Trophoblast cell (in vitro differentiated cells and primary cell): ENCODE measurements at regions not wholly inside any gene's neighbourhood (a gene's known extent, or its start where the extent isn't known, plus 50 kb on each side); places are given as distances from the start of the nearest gene placed in this dataset.

Experiments
- DNase-seq, 2 donors: peaks; one replicate each; pipeline ENCODE4 v3.0.0-alpha.2; 2016
- H2AFZ ChIP-seq: 2 replicates; pipeline ENCODE4 v1.6.1; 2013; ENCODE audit warnings: low read length, moderate library complexity, mild to moderate bottlenecking; ENCODE audit not compliant: insufficient read depth, poor library complexity
- H2AK5ac ChIP-seq: 2 replicates; pipeline ENCODE4 v1.6.1; 2013; ENCODE audit warnings: mild to moderate bottlenecking, low read length
- H2BK120ac ChIP-seq: 2 replicates; pipeline ENCODE4 v1.6.1; 2013; ENCODE audit warnings: low read length, mild to moderate bottlenecking, moderate library complexity; ENCODE audit not compliant: insufficient read depth, poor library complexity
- H2BK12ac ChIP-seq: 2 replicates; pipeline ENCODE4 v1.6.1; 2013; ENCODE audit warnings: mild to moderate bottlenecking, low read length, moderate library complexity
- H2BK5ac ChIP-seq: 2 replicates; pipeline ENCODE4 v1.6.1; 2013; ENCODE audit warnings: low read length, low read depth, moderate library complexity, mild to moderate bottlenecking; ENCODE audit not compliant: poor library complexity
- H3K14ac ChIP-seq: 2 replicates; pipeline ENCODE4 v1.6.1; 2013; ENCODE audit warnings: mild to moderate bottlenecking, low read length
- H3K18ac ChIP-seq: 2 replicates; pipeline ENCODE4 v1.6.1; 2013; ENCODE audit warnings: mild to moderate bottlenecking, low read length
- H3K23ac ChIP-seq: 2 replicates; pipeline ENCODE4 v1.6.1; 2013; ENCODE audit warnings: low read length
- H3K27ac ChIP-seq: 2 replicates; pipeline ENCODE4 v1.5.1; 2013; ENCODE audit warnings: low read depth, mild to moderate bottlenecking, inconsistent platforms, low read length, moderate library complexity
- H3K27me3 ChIP-seq: 2 replicates; pipeline ENCODE4 v1.6.1; 2013; ENCODE audit warnings: inconsistent platforms, mild to moderate bottlenecking, low read length, moderate library complexity; ENCODE audit not compliant: insufficient read depth
- H3K36me3 ChIP-seq, 2 experiments: 1 replicate in 1 of 2; 2 replicates in 1 of 2; pipeline ENCODE4 v1.6.1; 2013; ENCODE audit warnings: low read length in 2 of 2, mild to moderate bottlenecking in 2 of 2, moderate library complexity in 1 of 2; ENCODE audit not compliant: insufficient read depth in 2 of 2, control insufficient read depth in 1 of 2
- H3K4ac ChIP-seq: 2 replicates; pipeline ENCODE4 v1.6.1; 2013; ENCODE audit warnings: low read depth, mild to moderate bottlenecking, low read length, moderate library complexity
- H3K4me1 ChIP-seq, 2 experiments: 1 replicate in 1 of 2; 2 replicates in 1 of 2; pipeline ENCODE4 v1.6.1; 2013; ENCODE audit warnings: low read length in 2 of 2, mild to moderate bottlenecking in 2 of 2, moderate library complexity in 1 of 2; ENCODE audit not compliant: insufficient read depth in 2 of 2, control insufficient read depth in 1 of 2
- H3K4me2 ChIP-seq: 2 replicates; pipeline ENCODE4 v1.6.1; 2013; ENCODE audit warnings: inconsistent platforms, mild to moderate bottlenecking, low read length, moderate library complexity
- H3K4me3 ChIP-seq: 2 replicates; pipeline ENCODE4 v1.5.1; 2013; ENCODE audit warnings: mild to moderate bottlenecking, low read depth, low read length, inconsistent platforms
- H3K79me1 ChIP-seq: one replicate; pipeline ENCODE4 v1.6.1; 2013; ENCODE audit warnings: low read length
- H3K79me2 ChIP-seq: 2 replicates; pipeline ENCODE4 v1.6.1; 2013; ENCODE audit warnings: low read length, mild to moderate bottlenecking; ENCODE audit not compliant: control insufficient read depth, insufficient read depth, poor library complexity
- H3K9ac ChIP-seq: 2 replicates; pipeline ENCODE4 v1.6.1; 2013; ENCODE audit warnings: mild to moderate bottlenecking, low read length
- H3K9me3 ChIP-seq: 2 replicates; pipeline ENCODE4 v1.6.1; 2013; ENCODE audit warnings: low read depth, mild to moderate bottlenecking, control low read depth, inconsistent platforms, low read length; ENCODE audit not compliant: insufficient read depth
- H4K12ac ChIP-seq: 2 replicates; pipeline ENCODE4 v1.6.1; 2013; ENCODE audit warnings: low read depth, mild to moderate bottlenecking, low read length, moderate library complexity
- H4K8ac ChIP-seq: 2 replicates; pipeline ENCODE4 v1.6.1; 2013; ENCODE audit warnings: low read depth, mild to moderate bottlenecking, low read length, moderate library complexity
- H4K91ac ChIP-seq: one replicate; pipeline ENCODE4 v1.6.1; 2013; ENCODE audit warnings: low read depth, mild to moderate bottlenecking, low read length, moderate library complexity
- WGBS: extraction: QIAGEN DNeasy Blood & Tissue Kit; methylation state at CpG from one replicate; pipeline ENCODE4 v1.1.7; 2013; ENCODE audit warnings: missing lambda C conversion rate; ENCODE audit not compliant: insufficient read length, insufficient coverage; ENCODE audit errors: extremely low coverage; 5-methylcytosine and 5-hydroxymethylcytosine counted together

DNA sequence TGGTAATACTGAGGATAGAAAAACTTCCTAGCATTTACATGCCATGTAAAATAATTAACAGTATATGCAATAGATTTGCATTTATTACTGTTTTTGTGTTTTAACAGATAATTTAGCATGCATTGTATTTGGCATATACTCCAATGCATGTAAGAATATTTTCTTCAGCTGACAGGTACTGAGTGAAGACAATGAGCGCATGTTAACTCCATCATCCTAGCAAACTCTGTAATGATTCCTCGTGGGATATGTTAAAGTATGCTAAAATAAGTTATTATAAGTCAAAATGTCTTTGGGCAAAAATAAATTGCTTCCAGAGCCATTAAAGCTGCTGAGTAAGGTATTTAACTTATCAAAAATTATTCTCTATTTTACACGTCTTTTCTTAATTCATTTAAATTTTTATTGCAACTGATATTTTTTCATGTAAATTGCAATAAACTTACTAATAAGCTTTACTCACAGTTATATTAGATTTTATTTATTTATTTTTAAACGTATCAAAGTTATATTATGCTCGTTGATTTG, 616.4 kb upstream of the NDST4 start:
- no peak overlapping the region for H2BK12ac ChIP-seq
- H2BK120ac ChIP-seq: no peak overlapping the region
- H3K27me3 ChIP-seq: no peaks in the 10 kb centered on the region
- no CpG with 5 or more reads among the region's 5 CpGs for WGBS
- H2BK5ac ChIP-seq: no peak overlapping the region
- H3K18ac ChIP-seq: no peak overlapping the region
- DNase-seq: no peak
- H2AFZ ChIP-seq: no peak overlapping the region
- no peak overlapping the region for H3K27ac ChIP-seq
- H3K9ac ChIP-seq: no peak overlapping the region
- H3K4me1 ChIP-seq: no peaks in the 10 kb centered on the region
- H3K4me3 ChIP-seq: no peak overlapping the region
- H3K4ac ChIP-seq: no peak overlapping the region
- no peak overlapping the region for H3K14ac ChIP-seq
- no peaks in the 10 kb centered on the region for H3K36me3 ChIP-seq
- H3K79me2 ChIP-seq: no peaks in the 10 kb centered on the region
- no peak overlapping the region for H4K12ac ChIP-seq
- H4K8ac ChIP-seq: no peak overlapping the region
- H3K23ac ChIP-seq: no peak overlapping the region
- no peaks in the 10 kb centered on the region for H3K9me3 ChIP-seq
- H3K79me1 ChIP-seq: no peaks in the 10 kb centered on the region
- H3K4me2 ChIP-seq: no peak overlapping the region
- no peak overlapping the region for H4K91ac ChIP-seq
- no peak overlapping the region for H2AK5ac ChIP-seq

DNA sequence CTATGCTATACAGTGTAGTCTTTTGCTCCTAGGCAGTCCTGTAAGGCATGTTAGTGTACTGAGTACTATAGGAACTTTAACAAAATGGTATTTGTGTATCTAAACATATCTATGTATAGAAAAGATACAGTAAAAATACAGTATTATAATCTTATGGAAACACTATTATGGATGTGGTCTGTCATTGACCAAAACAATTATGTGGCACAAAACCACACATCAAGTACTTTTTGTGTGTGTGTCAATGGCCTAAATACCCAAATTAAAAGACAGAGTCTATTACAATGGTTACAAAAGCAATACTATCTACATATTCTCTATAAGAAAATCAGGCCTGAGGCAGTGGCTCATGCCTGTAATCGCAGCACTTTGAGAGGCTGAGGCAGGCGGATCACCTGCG, 610.2 kb upstream of the NDST4 start:
- H3K4me3 ChIP-seq: no peak overlapping the region
- no peak overlapping the region for H3K4me2 ChIP-seq
- H3K4ac ChIP-seq: no peak overlapping the region

DNA sequence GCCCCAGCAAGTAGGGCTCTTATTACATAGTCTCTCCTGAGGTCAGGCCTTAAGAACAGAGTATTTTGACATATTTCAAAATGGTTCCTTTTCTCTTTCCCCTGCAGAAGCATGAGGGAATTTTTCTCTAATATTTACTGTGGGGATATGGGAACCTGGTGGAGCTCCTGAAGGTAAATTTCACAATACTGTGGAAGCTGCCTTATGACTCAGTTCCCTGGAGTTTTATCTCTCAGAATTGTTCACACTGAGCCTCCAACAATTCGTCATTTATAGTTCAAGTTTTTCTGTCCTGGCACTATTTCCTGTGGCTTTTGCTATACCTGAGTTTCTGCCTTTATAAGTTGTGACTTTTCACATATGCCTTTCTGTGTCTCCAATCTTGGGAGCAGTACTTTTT, 607.2 kb upstream of the NDST4 start:
- no CpG with 5 or more reads among the region's 1 CpG for WGBS
- Histone ChIP-seq H2BK12ac (no peak overlapping the region), H3K36me3 (no peaks in the 10 kb centered on the region), H4K12ac (no peak overlapping the region), H3K18ac (no peak overlapping the region), H3K9me3 (no peaks in the 10 kb centered on the region), H2AK5ac (no peak overlapping the region), H3K4me2 (no peak overlapping the region), H3K79me2 (no peaks in the 10 kb centered on the region), H3K27ac (no peak overlapping the region), H3K4me1 (no peaks in the 10 kb centered on the region), H4K8ac (no peak overlapping the region), H3K23ac (no peak overlapping the region), H3K14ac (no peak overlapping the region), H3K9ac (no peak overlapping the region), H3K27me3 (no peaks in the 10 kb centered on the region), H2BK120ac (no peak overlapping the region), H3K79me1 (no peaks in the 10 kb centered on the region), H2AFZ (no peak overlapping the region), H3K4me3 (no peak overlapping the region), H3K4ac (no peak overlapping the region), H2BK5ac (no peak overlapping the region), H4K91ac (no peak overlapping the region)
- peak; percentile 55 to 94 for DNase-seq

More for the DNA sequence above, 610.2 kb upstream of the NDST4 start:
- H3K79me2 ChIP-seq: no peaks in the 10 kb centered on the region
- no peaks in the 10 kb centered on the region for H3K9me3 ChIP-seq
- H3K14ac ChIP-seq: no peak overlapping the region
- no peak overlapping the region for H2BK120ac ChIP-seq
- no peaks in the 10 kb centered on the region for H3K36me3 ChIP-seq
- no peak overlapping the region for H3K27ac ChIP-seq
- no peak overlapping the region for H2AFZ ChIP-seq
- no peak overlapping the region for H3K18ac ChIP-seq
- no peaks in the 10 kb centered on the region for H3K79me1 ChIP-seq
- no peak overlapping the region for H3K23ac ChIP-seq
- H4K8ac ChIP-seq: no peak overlapping the region
- H2BK5ac ChIP-seq: no peak overlapping the region
- H4K91ac ChIP-seq: no peak overlapping the region
- H3K9ac ChIP-seq: no peak overlapping the region
- no peak overlapping the region for H2BK12ac ChIP-seq
- H2AK5ac ChIP-seq: no peak overlapping the region
- DNase-seq: no peak
- no peak overlapping the region for H4K12ac ChIP-seq
- H3K27me3 ChIP-seq: no peaks in the 10 kb centered on the region
- no CpG with 5 or more reads among the region's 3 CpGs for WGBS
- no peaks in the 10 kb centered on the region for H3K4me1 ChIP-seq

DNA sequence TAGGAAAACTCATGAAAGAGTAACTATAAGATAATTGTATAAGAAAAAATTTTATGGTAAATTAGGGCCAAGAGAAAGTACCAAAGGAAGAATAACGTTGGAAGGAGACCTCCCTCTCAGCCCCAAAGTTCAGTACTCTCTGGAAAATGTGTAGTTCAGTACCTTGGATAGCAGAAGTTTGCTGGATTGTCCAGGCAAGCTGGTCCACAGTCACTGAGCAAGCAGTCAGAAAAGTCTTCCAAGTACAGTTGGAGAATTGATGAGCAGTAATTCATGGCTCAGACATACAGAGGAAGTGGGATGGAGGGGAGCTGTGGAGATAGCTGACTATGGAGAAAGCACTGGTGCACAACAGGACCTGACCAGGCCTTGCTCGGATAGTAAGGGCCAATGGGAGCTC, 598.2 kb upstream of the NDST4 start:
- WGBS: no CpG with 5 or more reads among the region's 2 CpGs
- no peaks in the 10 kb centered on the region for H3K36me3 ChIP-seq

More for the DNA sequence above, 598.2 kb upstream of the NDST4 start:
- Histone ChIP-seq H3K23ac (no peak overlapping the region), H3K4me3 (no peak overlapping the region), H3K79me1 (no peaks in the 10 kb centered on the region), H2BK5ac (no peak overlapping the region), H2AFZ (no peak overlapping the region), H3K4ac (no peak overlapping the region), H3K9me3 (no peaks in the 10 kb centered on the region), H2BK12ac (no peak overlapping the region), H4K91ac (no peak overlapping the region), H3K27me3 (no peaks in the 10 kb centered on the region), H3K4me1 (no peaks in the 10 kb centered on the region), H3K4me2 (no peak overlapping the region), H4K8ac (no peak overlapping the region), H3K14ac (no peak overlapping the region), H2BK120ac (no peak overlapping the region), H3K18ac (no peak overlapping the region), H3K79me2 (no peaks in the 10 kb centered on the region), H3K27ac (no peak overlapping the region), H4K12ac (no peak overlapping the region), H3K9ac (no peak overlapping the region), H2AK5ac (no peak overlapping the region)
- peak in 1 of 2 donors; percentile 12 for DNase-seq
